SK-N-SH treated with all-trans-retinoic acid at 6 μM for 48 hours (cell line): ENCODE measurements at regions not wholly inside any gene's neighbourhood (a gene's known extent, or its start where the extent isn't known, plus 50 kb on each side); places are given as distances from the start of the nearest gene placed in this dataset.

Experiments
- ATAC-seq: fragments of 200-7000 bp; cut with Tn5 transposase; 3 replicates; pipeline ENCODE4 v1.9.1; 2020; ENCODE audit warnings: mild to moderate bottlenecking, moderate library complexity
- ARNTL ChIP-seq: fragments of 450-650 bp; formaldehyde crosslinking; IDR thresholded peaks from 2 replicates; pipeline ENCODE4 v1.5.0; 2020; ENCODE audit warnings: low read depth, mild to moderate bottlenecking, moderate library complexity, borderline replicate concordance
- BACH2 ChIP-seq: fragments of 250-450 bp; sonication (Bioruptor Pico); IDR thresholded peaks from 2 replicates; pipeline ENCODE4 v1.9.0; 2021; ENCODE audit warnings: mild to moderate bottlenecking, borderline replicate concordance
- CREB5 ChIP-seq: fragments of 250-450 bp; sonication (Bioruptor Pico); IDR thresholded peaks from 2 replicates; pipeline ENCODE4 v1.5.1; 2020; ENCODE audit warnings: low read depth, mild to moderate bottlenecking, moderate library complexity
- CSRNP3 ChIP-seq: fragments of 250-450 bp; sonication (Bioruptor Pico); IDR thresholded peaks from 2 replicates; pipeline ENCODE4 v1.5.1; 2021; ENCODE audit warnings: mild to moderate bottlenecking, moderate library complexity
- ESRRG ChIP-seq: fragments of 250-450 bp; sonication (Bioruptor Pico); IDR thresholded peaks from 2 replicates; pipeline ENCODE4 v1.6.1; 2021; ENCODE audit warnings: mild to moderate bottlenecking
- OSR1 ChIP-seq: fragments of 250-450 bp; sonication (Bioruptor Pico); IDR thresholded peaks from 2 replicates; pipeline ENCODE4 v1.8.0; 2022; ENCODE audit warnings: moderate library complexity, mild to moderate bottlenecking, inconsistent platforms
- PATZ1 ChIP-seq: fragments of 250-450 bp; sonication (Bioruptor Pico); IDR thresholded peaks from 2 replicates; pipeline ENCODE4 v1.8.0; 2020; ENCODE audit warnings: mild to moderate bottlenecking, moderate library complexity, borderline replicate concordance
- POU6F1 ChIP-seq: fragments of 250-450 bp; sonication (Bioruptor Pico); IDR thresholded peaks from 2 replicates; pipeline ENCODE4 v1.8.0; 2021; ENCODE audit warnings: low read depth, mild to moderate bottlenecking, moderate library complexity, borderline replicate concordance
- PPARA ChIP-seq: fragments of 250-450 bp; sonication (Bioruptor Pico); IDR thresholded peaks from 2 replicates; pipeline ENCODE4 v1.5.0; 2020; ENCODE audit warnings: mild to moderate bottlenecking, borderline replicate concordance
- RARB ChIP-seq: fragments of 250-450 bp; sonication (Bioruptor Pico); IDR thresholded peaks from 2 replicates; pipeline ENCODE4 v1.8.0; 2021; ENCODE audit warnings: mild to moderate bottlenecking, moderate library complexity
- SNAI2 ChIP-seq: fragments of 250-450 bp; sonication (Bioruptor Pico); IDR thresholded peaks from 2 replicates; pipeline ENCODE4 v1.5.0; 2020; ENCODE audit warnings: mild to moderate bottlenecking, moderate library complexity
- TCF4 ChIP-seq: fragments of 250-450 bp; sonication (Bioruptor Pico); IDR thresholded peaks from 2 replicates; pipeline ENCODE4 v1.8.0; 2021; ENCODE audit warnings: mild to moderate bottlenecking, moderate library complexity, borderline replicate concordance
- TOX ChIP-seq: fragments of 250-450 bp; sonication (Bioruptor Pico); IDR thresholded peaks from 2 replicates; pipeline ENCODE4 v1.8.0; 2021; ENCODE audit warnings: mild to moderate bottlenecking, moderate library complexity, borderline replicate concordance
- TSHZ2 ChIP-seq: fragments of 250-450 bp; sonication (Bioruptor Pico); IDR thresholded peaks from 2 replicates; pipeline ENCODE4 v1.5.0; 2020; ENCODE audit warnings: mild to moderate bottlenecking, moderate library complexity
- ZFP3 ChIP-seq: fragments of 250-450 bp; sonication (Bioruptor Pico); IDR thresholded peaks from 2 replicates; pipeline ENCODE4 v1.5.0; 2020; ENCODE audit warnings: mild to moderate bottlenecking, moderate library complexity
- ZNF70 ChIP-seq: fragments of 450-650 bp; formaldehyde crosslinking; IDR thresholded peaks from 2 replicates; pipeline ENCODE4 v1.5.0; 2020; ENCODE audit warnings: mild to moderate bottlenecking, moderate library complexity

- TF ChIP-seq CSRNP3 (CRISPR knock-in tag) = no peak
- no peak for TF ChIP-seq SNAI2 (CRISPR knock-in tag)
- TF ChIP-seq ZNF70 = no peak
- TF ChIP-seq PATZ1 (CRISPR knock-in tag) = no peak
- no peak for TF ChIP-seq POU6F1 (CRISPR knock-in tag)
- TF ChIP-seq OSR1 (CRISPR knock-in tag) = no peak
- TF ChIP-seq BACH2 (CRISPR knock-in tag) = no peak
- TF ChIP-seq ESRRG = no peak
- TF ChIP-seq TOX (CRISPR knock-in tag) = no peak
- no peak for TF ChIP-seq RARB (CRISPR knock-in tag)
- no peak for TF ChIP-seq TSHZ2 (CRISPR knock-in tag)
- no peak for TF ChIP-seq ARNTL (CRISPR knock-in tag)
- TF ChIP-seq CREB5 = no peak
- ATAC-seq = no peak
Observed at GRCh38 chr2:221156062-221156734, 415.9 kb downstream of the EPHA4 start.

- TF ChIP-seq PPARA (CRISPR knock-in tag) (no peak), TCF4 (no peak), ZNF70 (no peak), POU6F1 (CRISPR knock-in tag) (no peak), ZFP3 (no peak), BACH2 (CRISPR knock-in tag) (no peak)
- no peak for ATAC-seq
Observed at GRCh38 chr2:221161186-221161585, 410.9 kb downstream of the EPHA4 start.

GRCh38 chr2:221166292-221166691, 405.8 kb downstream of the EPHA4 start:
- ATAC-seq = no peak
- TF ChIP-seq BACH2 (CRISPR knock-in tag) (no peak), ARNTL (CRISPR knock-in tag) (no peak), PATZ1 (CRISPR knock-in tag) (no peak)
- TF ChIP-seq, all 23 proteins: peak for 0
